ENCODE measurements at regions not wholly inside any gene's neighbourhood (a gene's known extent, or its start where the extent isn't known, plus 50 kb on each side); places are given as distances from the start of the nearest gene placed in this dataset.

- no peak for TF ChIP-seq CTCF (IDR thresholded peaks at IDR 0.05; ENCODE audit: borderline replicate concordance, extremely low read depth, low read length, poor library complexity, severe bottlenecking)
- no peak for TF ChIP-seq EZH2 (IDR thresholded peaks at IDR 0.05; ENCODE audit: borderline replicate concordance, low read depth, low read length, severe bottlenecking)
Observed at GRCh38 chrX:42432552-42432951, 345.4 kb downstream of the PPP1R2C start.
